ENCODE measurements at regions not wholly inside any gene's neighbourhood (a gene's known extent, or its start where the extent isn't known, plus 50 kb on each side); places are given as distances from the start of the nearest gene placed in this dataset.

- TF ChIP-seq, protein P1, sequence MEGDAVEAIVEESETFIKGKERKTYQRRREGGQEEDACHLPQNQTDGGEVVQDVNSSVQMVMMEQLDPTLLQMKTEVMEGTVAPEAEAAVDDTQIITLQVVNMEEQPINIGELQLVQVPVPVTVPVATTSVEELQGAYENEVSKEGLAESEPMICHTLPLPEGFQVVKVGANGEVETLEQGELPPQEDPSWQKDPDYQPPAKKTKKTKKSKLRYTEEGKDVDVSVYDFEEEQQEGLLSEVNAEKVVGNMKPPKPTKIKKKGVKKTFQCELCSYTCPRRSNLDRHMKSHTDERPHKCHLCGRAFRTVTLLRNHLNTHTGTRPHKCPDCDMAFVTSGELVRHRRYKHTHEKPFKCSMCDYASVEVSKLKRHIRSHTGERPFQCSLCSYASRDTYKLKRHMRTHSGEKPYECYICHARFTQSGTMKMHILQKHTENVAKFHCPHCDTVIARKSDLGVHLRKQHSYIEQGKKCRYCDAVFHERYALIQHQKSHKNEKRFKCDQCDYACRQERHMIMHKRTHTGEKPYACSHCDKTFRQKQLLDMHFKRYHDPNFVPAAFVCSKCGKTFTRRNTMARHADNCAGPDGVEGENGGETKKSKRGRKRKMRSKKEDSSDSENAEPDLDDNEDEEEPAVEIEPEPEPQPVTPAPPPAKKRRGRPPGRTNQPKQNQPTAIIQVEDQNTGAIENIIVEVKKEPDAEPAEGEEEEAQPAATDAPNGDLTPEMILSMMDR (IDR thresholded peaks at IDR 0.05), result no peak
- TF ChIP-seq POLR2A (IDR thresholded peaks at IDR 0.05) (no peak), EP300 (IDR thresholded peaks at IDR 0.05) (no peak), POLR2AphosphoS5 (IDR thresholded peaks at IDR 0.05) (no peak)
- Histone ChIP-seq H3K36me3 (no peaks in the 10 kb centered on the region), H3K27ac (no peak overlapping the region), H3K27me3 (no peaks in the 10 kb centered on the region), H3K4me1 (no peaks in the 10 kb centered on the region), H3K4me3 (no peak overlapping the region), H3K9me3 (no peaks in the 10 kb centered on the region)
- WGBS, 2 donors (ENCODE audit: low coverage in 1 of 2), result 83 to 88% methylated on average over 2 of the region's 2 CpGs
- no peak for ATAC-seq
Measured at GRCh38 chr1:68594851-68595250, 98.0 kb upstream of the DEPDC1 start.

DNA sequence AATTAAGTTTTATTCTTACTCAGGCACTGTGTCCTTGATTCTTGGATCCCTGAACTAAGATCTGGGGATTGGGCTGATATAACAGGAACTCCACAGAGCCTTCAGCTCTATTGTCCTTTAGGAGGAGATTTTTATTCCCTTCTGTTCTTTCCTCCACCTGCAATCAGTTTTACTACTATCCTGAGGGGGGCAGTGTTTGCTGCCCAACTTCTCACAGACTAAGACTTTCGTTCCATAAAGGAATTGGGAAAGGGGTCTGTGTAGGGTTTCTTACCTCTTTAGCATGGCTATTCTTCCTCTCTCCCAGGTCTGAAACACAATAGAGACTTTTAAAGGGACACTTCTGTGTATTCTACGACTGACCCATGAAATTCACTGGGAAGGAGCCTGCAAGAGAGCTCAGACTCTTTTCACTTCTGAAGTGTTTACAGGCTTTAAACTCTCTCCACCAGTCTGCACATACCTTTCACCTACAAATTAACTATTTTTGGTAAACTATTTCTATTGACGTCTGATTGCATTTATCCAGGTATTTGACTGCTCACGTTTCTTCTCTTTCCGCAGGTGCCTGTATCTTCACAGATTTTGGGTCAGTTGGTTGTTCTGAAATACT lies 103.3 kb upstream of the DEPDC1 start:
- Histone ChIP-seq H3K4me1 (peaks cover 0 to 4% (median 0%) of the 10 kb centered on the region in 3 donors), H3K27ac (no peak overlapping the region), H3K4me3 (no peak overlapping the region), H3K27me3 (no peaks in the 10 kb centered on the region), H3K9me3 (no peaks in the 10 kb centered on the region), H3K36me3 (no peaks in the 10 kb centered on the region)
- no peak for TF ChIP-seq EP300 (IDR thresholded peaks at IDR 0.05)
- TF ChIP-seq, protein P1 (IDR thresholded peaks at IDR 0.05), result peak; percentile 29 to 72 (median 40)
- 51 to 59% methylated on average over 5 of the region's 5 CpGs for WGBS, 2 donors (ENCODE audit: low coverage in 1 of 2)
- peak; percentile 36 for ATAC-seq

GRCh38 chr1:68608289-68608688 lies 111.4 kb upstream of the DEPDC1 start:
- H3K9me3 ChIP-seq, result peaks cover 0 to 11% (median 0%) of the 10 kb centered on the region in 3 donors
- H3K27ac ChIP-seq, result no peak overlapping the region
- no peaks in the 10 kb centered on the region for H3K27me3 ChIP-seq
- ATAC-seq, result no peak
- no peak overlapping the region for H3K4me3 ChIP-seq
- no peaks in the 10 kb centered on the region for H3K36me3 ChIP-seq
- TF ChIP-seq EP300 (IDR thresholded peaks at IDR 0.05) (no peak), POLR2AphosphoS5 (IDR thresholded peaks at IDR 0.05) (no peak), POLR2A (IDR thresholded peaks at IDR 0.05) (no peak)
- TF ChIP-seq, protein P1 (IDR thresholded peaks at IDR 0.05), result no peak
- H3K4me1 ChIP-seq, result no peaks in the 10 kb centered on the region
- WGBS, 2 donors (ENCODE audit: low coverage in 1 of 2), result 80 to 83% methylated on average over 1 of the region's 3 CpGs

DNA sequence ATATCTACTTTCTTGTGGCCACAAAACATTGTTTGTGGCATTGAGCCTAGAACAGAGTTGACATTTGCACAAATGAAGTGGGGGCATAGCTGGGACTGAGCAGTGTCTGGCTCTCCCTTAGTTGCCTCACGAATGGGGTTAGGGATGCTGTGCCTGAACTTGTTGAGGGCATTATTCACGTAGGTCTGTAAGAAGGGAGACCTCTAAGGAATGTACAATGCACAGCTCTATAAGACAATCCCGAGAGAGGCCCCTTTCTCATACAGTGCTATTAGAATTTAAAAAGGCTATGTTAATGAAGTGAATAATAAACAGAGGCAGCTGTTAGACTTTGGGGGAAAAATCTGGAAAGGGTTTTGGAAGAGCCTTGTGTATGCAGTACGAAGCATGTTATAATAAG lies 118.4 kb upstream of the DEPDC1 start:
- Histone ChIP-seq H3K27me3 (no peaks in the 10 kb centered on the region), H3K9me3 (peaks cover 0 to 15% (median 0%) of the 10 kb centered on the region in 3 donors)
- 72 to 74% methylated on average over 3 to 4 of the region's 4 CpGs for WGBS, 2 donors (ENCODE audit: low coverage in 1 of 2)

DNA sequence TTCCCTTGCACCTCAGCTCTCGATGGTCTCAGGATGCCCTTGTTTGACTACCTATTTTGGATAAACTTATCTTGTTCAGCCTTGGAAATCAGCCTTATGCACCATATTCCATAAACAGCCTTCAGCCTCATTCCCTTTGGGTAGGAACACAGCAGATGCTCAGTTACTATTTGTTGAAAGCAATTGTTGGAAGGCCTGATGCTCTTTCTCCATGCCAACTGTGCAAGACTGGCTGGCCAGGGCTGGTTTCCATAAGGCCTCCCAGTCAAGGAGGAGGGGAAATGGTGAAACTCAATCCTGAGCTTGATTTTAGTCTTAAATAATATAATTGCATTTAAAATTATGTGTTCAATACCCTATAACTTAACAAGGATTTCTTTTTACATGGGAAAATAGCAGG lies 121.1 kb upstream of the DEPDC1 start:
- H3K27me3 ChIP-seq, result no peaks in the 10 kb centered on the region
- H3K4me1 ChIP-seq, result no peaks in the 10 kb centered on the region
- TF ChIP-seq POLR2AphosphoS5 (IDR thresholded peaks at IDR 0.05), result no peak
- TF ChIP-seq, protein P1 (IDR thresholded peaks at IDR 0.05), result no peak
- TF ChIP-seq EP300 (IDR thresholded peaks at IDR 0.05), result no peak
- TF ChIP-seq POLR2A (IDR thresholded peaks at IDR 0.05), result no peak
- H3K27ac ChIP-seq, result no peak overlapping the region
- no peak for ATAC-seq
- no peaks in the 10 kb centered on the region for H3K36me3 ChIP-seq
- no peak overlapping the region for H3K4me3 ChIP-seq
- H3K9me3 ChIP-seq, result peaks cover 0 to 18% (median 0%) of the 10 kb centered on the region in 3 donors
- WGBS, 2 donors (ENCODE audit: low coverage in 1 of 2), result 71 to 77% methylated on average over 1 of the region's 1 CpG

More for the DNA sequence above, 118.4 kb upstream of the DEPDC1 start:
- TF ChIP-seq, protein P1 (IDR thresholded peaks at IDR 0.05), result no peak
- no peak for TF ChIP-seq POLR2AphosphoS5 (IDR thresholded peaks at IDR 0.05)
- no peaks in the 10 kb centered on the region for H3K4me1 ChIP-seq
- no peak overlapping the region for H3K4me3 ChIP-seq
- no peak for ATAC-seq
- H3K27ac ChIP-seq, result no peak overlapping the region
- H3K36me3 ChIP-seq, result no peaks in the 10 kb centered on the region

Data from gastroesophageal sphincter (tissue), 4 donors.